ENCODE measurements at regions not wholly inside any gene's neighbourhood (a gene's known extent, or its start where the extent isn't known, plus 50 kb on each side); places are given as distances from the start of the nearest gene placed in this dataset.
"Not testable (repeated sequence)": the region's sequence is repeated elsewhere in the genome, so short reads cannot be mapped to it uniquely, and the experiment has no call there.

- no peak for DNase-seq (ENCODE audit: low read depth, low spot score)
Observed at GRCh38 chr1:47522935-47523834, 85.3 kb downstream of the FOXD2 start.

GRCh38 chr1:47523835-47524215 lies 86.0 kb downstream of the FOXD2 start:
- DNase-seq (ENCODE audit: low read depth, low spot score): no peak

- no peak for DNase-seq (ENCODE audit: low read depth, low spot score)
Observed at GRCh38 chr1:47524272-47524671, 86.4 kb downstream of the FOXD2 start.

GRCh38 chr1:47527653-47528272 lies 89.9 kb downstream of the FOXD2 start:
- DNase-seq (ENCODE audit: low read depth, low spot score): no peak

GRCh38 chr1:47529520-47530098 lies 91.8 kb downstream of the FOXD2 start:
- DNase-seq (ENCODE audit: low read depth, low spot score): no peak

GRCh38 chr1:47532921-47533792 lies 95.3 kb downstream of the FOXD2 start:
- peak; percentile 63 for DNase-seq (ENCODE audit: low read depth, low spot score)

GRCh38 chr1:47533793-47534328 lies 96.0 kb downstream of the FOXD2 start:
- no peak for DNase-seq (ENCODE audit: low read depth, low spot score)

GRCh38 chr1:47534436-47534835 lies 96.6 kb downstream of the FOXD2 start:
- no peak for DNase-seq (ENCODE audit: low read depth, low spot score)

- no peak for DNase-seq (ENCODE audit: low read depth, low spot score)
Observed at GRCh38 chr1:47536646-47537118, 98.8 kb downstream of the FOXD2 start.

GRCh38 chr1:47537268-47537667 lies 99.4 kb downstream of the FOXD2 start:
- DNase-seq (ENCODE audit: low read depth, low spot score): no peak

GRCh38 chr1:47537966-47538365 lies 100.1 kb downstream of the FOXD2 start:
- DNase-seq (ENCODE audit: low read depth, low spot score): no peak

GRCh38 chr1:47538530-47538929 lies 100.7 kb downstream of the FOXD2 start:
- not testable (repeated sequence) for DNase-seq (ENCODE audit: low read depth, low spot score)

- DNase-seq (ENCODE audit: low read depth, low spot score): not testable (repeated sequence)
Observed at GRCh38 chr1:47541705-47542104, 103.9 kb downstream of the FOXD2 start.

GRCh38 chr1:47543089-47543488 lies 105.2 kb downstream of the FOXD2 start:
- not testable (repeated sequence) for DNase-seq (ENCODE audit: low read depth, low spot score)

GRCh38 chr1:47545912-47546483 lies 108.2 kb downstream of the FOXD2 start:
- DNase-seq (ENCODE audit: low read depth, low spot score): no peak

- DNase-seq (ENCODE audit: low read depth, low spot score): no peak
Observed at GRCh38 chr1:47547753-47548573, 110.1 kb downstream of the FOXD2 start.

- DNase-seq (ENCODE audit: low read depth, low spot score): no peak
Observed at GRCh38 chr1:47548637-47549036, 110.8 kb downstream of the FOXD2 start.

GRCh38 chr1:47549532-47549931 lies 111.7 kb downstream of the FOXD2 start:
- DNase-seq (ENCODE audit: low read depth, low spot score): no peak

GRCh38 chr1:47550929-47551328 lies 113.1 kb downstream of the FOXD2 start:
- DNase-seq (ENCODE audit: low read depth, low spot score): no peak

- no peak for DNase-seq (ENCODE audit: low read depth, low spot score)
Observed at GRCh38 chr1:47551971-47552528, 114.2 kb downstream of the FOXD2 start.
